SKM-1 treated with dmso at 0.1 percent for 144 hours (cell line): ENCODE measurements at regions not wholly inside any gene's neighbourhood (a gene's known extent, or its start where the extent isn't known, plus 50 kb on each side); places are given as distances from the start of the nearest gene placed in this dataset.

ENCODE experiments used
- DNase-seq: peaks from one replicate; lab custom pipeline; 2025; ENCODE audit not compliant: unreplicated experiment; lab: John Stamatoyannopoulos, UW

DNA sequence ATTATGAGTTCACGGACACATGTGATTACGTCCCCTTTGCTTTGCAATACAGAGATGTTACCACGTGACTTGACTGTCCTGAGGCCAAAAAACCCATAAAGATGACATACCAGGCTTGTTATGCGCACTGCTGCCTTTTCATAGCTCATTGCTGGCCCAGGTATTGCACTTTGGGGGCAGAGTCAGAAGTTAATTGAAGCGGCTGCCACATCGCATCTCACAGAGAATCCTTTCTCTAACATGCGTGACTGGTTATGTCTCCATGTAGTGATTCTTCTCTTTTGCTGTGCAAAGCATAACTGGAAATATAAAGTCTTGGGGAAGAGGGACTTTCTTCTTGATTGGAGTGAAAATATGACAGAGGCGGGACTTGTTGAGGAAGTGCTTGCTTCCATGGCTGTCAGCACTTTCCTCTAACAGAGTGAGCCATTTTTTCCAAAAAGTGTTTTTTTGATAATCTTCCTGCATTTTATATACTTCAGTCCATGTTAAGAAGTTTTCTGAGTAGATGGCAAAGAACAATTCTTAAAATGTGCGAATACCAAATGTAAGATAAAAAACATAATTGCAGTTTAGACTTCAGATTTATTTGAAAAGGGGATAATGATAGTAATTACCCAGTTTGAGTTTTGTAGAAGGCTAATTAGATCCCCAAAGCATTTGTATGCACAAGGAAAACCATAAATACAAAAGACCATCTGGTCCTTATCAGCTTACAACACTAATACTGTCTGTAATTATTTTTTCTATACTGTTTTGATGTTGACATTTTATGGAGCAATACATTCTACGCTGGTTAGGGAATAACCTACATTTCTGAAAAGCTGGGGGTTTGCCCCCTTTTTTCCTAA, 324.6 kb upstream of the MTNR1B start:
- DNase-seq, result no peak

DNA sequence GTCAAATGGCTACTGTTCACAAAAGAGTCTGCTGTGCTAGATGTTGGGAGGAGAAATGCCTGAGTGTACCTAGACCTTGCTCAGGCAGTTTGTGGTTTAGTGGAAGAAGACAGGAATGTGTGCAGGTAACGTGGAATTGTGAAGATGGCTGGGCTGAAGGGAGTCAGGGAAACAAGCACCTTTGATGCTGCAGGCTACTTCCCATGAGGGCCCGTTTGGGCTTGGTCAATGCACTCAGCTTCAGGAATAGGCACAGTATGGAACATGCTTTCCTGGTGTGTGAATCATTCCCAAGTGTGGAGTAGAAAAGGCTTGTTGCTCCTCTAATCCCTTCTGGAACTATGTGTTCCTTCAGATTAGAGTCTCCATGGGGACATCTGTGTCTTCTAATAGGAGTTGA, 318.3 kb upstream of the MTNR1B start:
- DNase-seq, result no peak

DNA sequence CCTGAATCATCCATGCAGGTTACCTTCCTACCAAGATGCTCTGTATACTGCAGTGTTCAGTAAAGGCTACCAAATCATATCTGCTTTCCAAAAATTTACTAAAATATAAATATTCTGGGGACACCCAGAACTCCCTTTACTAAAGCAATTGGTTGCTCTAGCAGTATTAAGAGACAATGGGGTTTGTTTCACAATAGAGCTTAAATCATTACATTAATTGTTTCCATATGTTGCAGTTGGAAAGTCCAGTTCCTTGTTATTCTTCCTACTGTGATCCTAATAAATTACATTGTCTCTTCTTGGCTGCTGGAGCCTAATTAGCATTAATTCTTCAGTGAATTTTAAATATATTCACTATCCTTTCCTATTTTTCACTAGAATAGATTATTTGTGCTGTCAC, 316.0 kb upstream of the MTNR1B start:
- no peak for DNase-seq

DNA sequence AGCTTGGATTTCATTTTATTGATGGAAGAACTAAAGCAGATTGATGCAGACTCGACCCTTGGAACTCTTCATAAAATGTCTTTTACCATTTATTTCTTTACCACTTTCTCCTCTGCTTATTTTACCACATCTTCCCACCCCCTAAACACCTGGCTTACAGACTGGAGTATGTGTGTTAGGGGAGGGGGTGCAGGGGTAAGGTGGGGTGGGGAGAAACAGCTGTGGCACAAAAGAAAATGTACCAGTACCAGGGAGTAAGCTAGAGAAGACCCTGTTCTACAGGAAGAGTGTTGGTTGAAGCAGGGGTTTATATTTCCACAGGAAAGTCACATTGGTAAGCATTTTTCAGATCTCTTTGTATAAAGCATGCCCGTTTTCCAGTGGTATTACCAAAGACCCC, 312.7 kb upstream of the MTNR1B start:
- no peak for DNase-seq

DNA sequence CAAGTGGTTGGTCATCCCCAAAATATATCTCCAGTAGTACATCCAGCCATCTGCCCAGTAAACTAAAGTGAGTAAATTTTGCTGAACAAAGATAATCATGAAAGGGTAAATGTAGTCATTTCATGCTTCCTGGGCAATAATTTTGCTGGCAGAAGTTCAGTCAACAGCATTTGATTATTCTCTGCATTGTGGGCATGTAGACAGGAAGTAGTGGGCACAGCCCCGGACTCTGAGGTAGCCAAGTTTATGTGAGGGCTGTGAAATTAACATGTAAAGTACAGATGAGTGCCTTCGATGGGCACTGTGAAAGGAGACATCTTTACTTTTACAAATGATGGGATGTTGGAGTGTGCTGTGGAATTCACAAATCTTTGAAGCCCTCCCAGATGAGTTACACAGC, 312.2 kb upstream of the MTNR1B start:
- DNase-seq, result no peak

DNA sequence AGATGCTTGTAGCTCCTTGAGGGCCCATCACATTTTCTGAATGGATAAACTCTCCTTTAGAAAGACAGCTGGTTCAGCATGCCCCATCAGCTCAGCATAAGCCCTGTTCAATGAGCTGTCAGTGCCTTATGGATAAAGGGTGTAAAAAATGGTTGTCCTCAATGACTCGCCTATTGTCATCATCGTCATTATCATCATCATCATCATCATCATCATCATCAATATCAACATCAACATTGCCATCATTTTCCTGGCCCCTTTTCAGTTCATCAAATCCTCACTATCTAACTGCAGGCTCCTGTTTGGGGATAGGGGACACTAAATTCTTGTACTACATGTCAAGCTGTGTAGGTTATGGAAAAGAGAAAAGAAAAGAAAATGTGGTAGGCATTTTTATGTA, 310.7 kb upstream of the MTNR1B start:
- no peak for DNase-seq

DNA sequence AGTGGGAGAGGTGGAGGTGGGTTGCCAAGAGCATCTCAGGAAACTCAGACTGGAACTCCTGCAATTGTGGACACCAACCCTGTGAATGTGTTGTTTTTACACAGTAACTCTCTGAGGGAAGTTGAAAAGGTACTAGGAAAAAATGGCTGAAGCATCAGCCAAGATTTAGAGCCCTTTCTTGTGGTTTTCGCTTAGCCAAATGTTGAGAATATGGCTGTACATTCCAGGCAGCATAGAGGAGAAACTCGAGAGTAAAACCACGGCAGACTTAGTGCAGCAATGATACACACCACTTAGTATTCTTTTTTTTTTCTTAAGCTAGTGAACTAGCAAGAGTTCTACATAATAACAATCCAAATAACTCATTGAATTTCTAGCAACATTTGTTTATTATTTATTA, 309.7 kb upstream of the MTNR1B start:
- DNase-seq, result no peak

DNA sequence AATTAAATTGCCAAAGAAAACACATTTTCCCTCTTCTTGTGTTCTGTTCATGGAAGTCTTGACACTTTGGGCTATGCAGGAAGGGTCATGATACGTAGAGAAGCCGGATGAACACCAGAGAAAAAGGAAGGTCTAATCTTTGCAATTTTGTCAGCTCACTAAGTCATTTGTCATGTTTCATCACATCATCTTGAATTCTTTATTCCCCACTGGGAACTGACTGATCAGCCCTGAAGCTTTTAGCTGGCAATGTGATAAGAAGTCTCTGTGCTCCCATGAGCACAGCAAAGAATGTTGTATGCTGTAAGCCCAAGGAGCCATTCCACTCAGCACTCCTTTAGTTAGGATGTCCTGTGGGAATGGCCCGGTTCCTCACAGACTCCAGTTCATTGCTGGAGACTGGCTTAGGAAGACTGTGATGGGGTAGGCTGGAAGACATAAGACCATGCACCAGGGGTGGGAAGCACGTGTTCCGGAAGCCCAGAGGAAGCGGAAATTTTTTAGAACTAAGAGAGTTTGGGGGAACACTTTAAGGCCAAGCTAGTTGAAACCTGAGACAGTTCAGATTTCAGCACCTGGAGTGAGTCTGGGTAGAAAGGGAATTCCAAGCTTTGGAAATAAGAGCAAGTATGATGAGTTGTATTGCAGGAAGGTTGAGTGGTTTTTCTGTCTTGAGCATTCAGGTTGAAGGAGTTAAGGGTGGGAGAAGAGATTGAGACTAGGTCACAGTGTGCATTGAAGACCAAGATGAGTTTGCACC, 306.7 kb upstream of the MTNR1B start:
- DNase-seq, result no peak

DNA sequence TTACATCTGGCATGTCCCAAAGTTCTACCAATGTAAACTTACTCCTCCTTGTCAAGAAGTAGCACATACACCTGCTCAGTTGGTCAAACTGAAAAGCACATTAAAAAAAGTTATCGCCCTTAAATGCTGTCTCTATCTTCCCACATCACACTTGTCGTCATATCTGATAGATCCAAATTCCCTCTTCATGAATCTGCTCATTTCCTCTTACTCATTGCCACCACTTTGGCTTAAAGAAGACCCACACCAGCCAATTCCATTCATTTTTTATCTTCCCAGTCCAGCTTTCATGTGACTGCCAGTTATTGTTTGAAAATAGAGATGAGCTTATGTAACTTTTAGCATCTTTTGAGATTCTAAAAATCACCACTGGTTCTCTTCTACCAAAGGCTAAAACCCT, 305.9 kb upstream of the MTNR1B start:
- DNase-seq, result no peak

DNA sequence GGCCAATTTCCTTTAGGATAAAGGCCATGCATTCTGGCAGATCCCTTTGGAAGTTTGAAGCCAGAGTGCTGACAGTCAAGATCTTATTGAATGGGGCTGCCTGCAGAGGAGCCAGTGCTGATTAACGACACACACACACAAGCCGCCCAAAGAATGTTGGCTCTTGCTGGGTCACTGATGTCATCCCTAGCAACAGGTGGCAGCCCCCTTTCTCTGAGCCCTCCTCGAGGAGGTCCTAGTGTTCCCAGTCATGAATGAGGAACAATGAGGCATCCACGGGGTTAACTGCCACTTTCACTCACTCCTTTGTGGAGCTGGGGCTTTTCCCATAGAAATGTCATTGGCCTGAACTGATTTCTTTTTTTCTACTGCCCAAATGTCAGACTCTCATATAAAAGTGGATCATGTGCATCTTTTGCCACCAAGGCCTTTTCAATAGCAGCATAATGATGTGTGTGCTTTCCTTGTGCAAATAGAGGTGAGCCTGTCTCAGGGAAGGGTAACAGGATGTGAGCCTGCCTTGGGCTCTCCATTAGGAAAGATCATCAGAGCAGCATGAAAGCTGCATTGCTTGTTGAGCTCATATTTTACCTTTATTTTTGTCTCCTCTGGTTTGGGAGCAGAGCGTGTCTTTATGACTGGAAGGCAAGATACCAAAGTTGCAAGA, 301.8 kb upstream of the MTNR1B start:
- no peak for DNase-seq

DNA sequence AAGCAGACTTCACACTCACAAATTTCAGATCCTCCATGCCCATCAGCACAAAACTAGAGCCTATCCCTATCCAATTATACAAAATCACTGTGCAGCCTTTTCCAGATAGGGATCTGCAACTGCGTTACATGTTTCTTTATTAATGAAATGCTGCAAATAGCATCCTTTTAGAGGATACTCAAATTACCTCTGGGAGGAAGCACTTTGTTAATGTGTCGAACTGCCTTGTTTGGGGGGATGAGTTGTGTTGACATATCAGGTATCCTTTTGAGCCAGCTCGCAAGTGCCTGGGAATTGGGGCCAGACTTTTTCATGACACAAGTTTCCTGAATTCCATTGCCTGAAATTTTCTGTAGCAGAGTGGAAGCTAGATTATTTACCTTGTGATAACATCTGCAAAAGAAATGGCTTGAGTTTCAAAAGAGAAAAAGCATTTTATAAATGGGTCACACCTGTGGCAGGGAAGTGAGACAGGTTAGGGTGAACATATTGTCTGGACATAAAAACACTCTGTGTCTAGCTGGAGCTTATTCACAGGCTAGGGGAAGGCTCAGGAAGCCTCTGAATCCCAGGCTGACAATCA, 299.1 kb upstream of the MTNR1B start:
- DNase-seq, result no peak

DNA sequence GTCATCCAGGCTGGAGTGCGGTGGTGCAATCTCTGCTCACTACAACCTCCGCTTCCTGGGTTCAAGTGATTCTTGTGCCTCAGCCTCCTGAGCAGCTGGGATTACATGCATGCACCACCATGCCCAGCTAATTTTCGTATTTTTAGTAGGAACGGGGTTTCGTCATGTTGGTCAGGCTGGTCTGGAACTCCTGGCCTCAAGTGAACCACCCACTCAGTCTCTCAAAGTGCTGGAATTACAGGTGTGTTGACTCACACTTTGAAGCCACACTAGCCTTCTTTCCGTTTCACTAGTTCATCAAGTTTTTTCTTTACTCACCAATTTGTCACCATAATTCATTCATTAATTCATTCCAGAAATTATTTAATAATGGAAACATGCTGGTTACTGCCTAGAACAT, 298.4 kb upstream of the MTNR1B start:
- no peak for DNase-seq

DNA sequence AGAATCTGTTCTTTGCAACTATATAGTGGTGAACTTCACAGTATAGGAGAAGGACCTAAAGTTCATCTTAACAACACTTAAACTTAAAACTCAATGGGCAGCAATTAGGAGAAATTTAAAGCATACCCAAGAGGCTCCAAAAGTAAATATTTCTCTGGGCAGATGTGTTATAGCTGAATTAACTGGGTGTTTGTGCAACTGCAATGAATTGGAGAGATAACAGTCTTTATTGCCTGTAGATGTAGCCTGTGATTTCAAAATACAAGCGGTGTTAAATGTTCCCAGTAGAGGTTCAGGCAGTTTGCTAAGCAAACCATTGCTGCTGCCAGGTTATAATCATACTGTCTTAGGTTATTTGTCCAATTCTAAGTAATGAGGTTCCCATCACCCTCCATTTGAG, 294.1 kb upstream of the MTNR1B start:
- no peak for DNase-seq

DNA sequence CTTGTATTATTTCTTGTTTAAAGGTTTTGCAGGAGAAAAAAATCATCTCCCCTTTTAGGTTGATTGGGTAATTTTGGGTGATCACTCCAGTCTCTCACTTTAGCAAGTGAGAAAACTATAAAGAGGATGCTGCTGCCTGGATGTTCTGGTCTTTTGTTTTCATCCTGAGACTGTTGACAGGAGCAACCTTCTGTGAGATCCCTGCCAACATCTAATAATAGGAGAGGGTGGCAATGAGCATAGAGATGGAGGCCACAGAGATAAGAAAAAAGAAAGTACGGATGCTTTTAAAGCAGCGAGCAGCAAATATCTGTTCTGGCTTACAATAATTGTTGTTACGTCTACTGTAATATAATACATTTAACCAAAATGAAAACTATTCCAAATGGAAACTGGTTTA, 293.6 kb upstream of the MTNR1B start:
- no peak for DNase-seq

DNA sequence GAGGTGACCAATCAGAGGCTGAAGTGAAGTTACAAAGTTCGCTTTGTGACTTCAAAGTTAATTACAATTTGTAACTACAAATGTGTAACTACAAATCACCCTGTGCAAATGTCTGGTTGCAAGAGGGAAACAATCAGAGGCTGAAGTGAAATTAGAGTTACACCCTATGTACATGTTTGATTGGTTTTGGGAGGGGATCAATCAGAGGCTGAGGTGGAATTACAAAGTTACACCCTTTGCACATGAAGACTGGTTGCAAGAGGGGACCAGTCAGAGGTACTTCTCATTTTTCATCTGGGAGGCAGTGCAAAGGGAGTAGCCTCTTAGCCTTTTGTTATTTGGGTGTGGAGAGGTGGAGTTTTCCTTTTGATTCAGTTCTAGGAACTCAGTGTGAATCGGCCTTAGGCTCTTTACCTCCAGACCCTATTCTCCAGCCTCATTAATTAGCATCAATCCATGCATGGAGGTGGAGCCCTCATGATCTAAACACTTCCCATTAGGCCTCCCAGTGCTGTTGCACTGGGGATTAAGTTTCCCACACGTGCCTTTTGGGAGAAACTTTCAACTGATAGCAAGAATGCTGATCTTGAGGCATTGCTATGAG, 291.3 kb upstream of the MTNR1B start:
- DNase-seq, result no peak

DNA sequence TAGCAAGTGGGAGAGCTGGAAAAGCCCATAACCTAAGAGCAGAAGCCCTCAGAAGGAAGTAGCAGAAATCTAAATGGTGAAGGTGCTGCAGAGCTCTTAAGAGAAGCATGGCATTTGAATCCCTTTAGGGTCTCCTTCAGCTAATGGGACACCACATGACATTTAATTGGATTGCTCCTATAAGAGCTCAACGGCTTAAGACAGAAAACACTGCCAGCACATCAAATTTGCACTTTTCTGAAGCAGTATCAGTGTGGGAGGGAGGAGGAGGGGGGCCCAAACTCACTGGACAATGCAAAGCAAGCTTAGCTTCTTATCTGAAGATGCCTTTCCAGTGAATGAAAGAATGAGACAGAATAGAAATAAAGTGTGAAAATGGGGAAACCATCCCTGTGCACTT, 287.9 kb upstream of the MTNR1B start:
- DNase-seq, result no peak

DNA sequence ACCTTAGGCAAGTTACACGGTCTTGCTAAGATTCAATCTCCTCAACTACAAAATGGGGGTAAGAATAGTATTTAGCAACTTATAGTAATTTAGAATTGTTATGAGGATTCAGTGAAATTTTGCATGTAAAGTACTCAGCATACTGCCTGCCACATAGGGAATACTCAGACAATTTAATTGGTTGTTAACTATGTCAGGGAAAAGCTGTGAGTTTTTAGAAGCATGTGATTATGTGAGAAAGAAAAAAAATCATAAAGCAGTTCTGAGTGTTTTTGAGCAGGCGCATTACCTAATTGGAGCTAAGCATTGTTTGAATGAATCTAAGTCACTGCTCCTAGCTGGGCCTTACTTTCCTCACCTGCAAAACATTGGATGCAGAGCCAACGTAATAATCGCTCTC, 287.3 kb upstream of the MTNR1B start:
- DNase-seq, result no peak

DNA sequence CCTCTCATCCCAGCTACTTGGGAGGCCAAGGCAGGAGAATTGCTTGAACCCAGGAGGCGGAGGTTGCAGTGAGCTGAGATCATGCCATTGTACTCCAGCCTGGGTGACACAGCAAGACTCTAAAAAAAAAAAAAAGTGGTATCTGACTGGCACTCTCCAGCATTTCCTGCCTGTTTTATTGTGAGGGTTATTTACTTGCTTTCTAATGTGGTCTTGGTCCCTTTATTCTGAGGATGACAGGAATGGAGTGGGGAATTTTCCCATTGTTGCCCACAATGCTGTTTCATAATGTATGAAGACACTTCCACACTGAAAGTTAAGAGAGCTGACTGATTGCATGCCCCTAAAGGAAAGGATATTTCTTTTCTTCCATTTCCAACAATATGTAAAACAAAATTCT, 286.5 kb upstream of the MTNR1B start:
- no peak for DNase-seq

DNA sequence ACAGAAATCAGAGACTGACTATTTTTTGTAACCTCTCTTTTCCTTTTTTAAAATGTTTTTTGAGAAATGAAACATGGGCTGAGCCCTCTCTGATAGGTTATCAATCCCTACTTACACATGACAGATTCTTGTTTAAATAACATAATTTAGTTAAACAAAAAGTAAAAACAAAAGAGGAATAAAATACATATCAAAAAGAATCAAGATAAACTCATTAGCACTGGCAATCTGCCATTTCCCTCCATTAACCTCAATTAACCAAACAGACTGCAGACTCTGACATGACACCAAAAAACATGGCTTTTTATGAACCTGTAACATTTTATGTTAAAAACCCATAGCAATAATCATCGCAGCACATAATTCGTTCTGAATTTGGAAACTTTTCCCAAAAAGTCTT, 284.4 kb upstream of the MTNR1B start:
- no peak for DNase-seq

DNA sequence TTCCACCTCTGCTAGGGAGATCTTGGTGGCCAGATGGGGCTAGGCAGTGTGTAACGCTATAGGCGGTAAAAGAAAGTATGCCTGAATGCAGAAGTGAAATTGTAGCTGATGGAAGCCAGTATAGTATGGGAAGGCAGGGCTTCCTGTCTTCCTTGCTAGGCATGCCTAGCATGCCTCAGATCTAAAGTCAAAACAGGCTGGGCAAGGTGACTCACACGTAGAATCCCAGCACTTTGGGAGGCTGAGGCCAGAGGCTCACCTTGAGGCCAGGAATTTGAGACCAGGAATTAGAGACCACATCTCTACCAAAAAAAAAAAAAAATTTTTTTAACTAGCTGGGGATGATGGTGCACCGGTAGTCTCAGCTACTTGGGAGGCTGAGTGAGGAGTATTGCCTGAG, 281.7 kb upstream of the MTNR1B start:
- no peak for DNase-seq

DNA sequence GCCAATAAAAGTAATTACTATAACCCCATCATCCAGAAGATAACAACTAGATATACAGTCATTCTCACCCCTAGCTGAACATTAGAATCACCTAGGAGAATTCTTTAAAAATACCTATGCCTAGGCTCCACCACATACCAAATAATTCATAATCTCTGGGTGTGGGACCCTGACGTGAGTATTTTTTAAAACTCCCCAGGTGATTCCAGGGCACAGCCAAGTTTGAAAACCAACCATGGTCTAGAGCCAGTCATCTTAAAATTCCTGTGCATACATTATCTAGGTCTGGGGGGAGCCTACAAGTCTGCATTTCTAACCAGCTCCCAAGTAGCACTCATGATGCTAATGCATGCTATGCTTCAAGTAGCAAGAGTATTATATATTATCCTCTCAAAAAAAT, 281.0 kb upstream of the MTNR1B start:
- DNase-seq, result no peak
